K562 (cell line): ENCODE measurements at regions not wholly inside any gene's neighbourhood (a gene's known extent, or its start where the extent isn't known, plus 50 kb on each side); places are given as distances from the start of the nearest gene placed in this dataset.

Source experiments
- AFF1 ChIP-seq, 2 experiments: fragments of 450-650 bp; IDR thresholded peaks; 2 replicates each; pipeline ENCODE4 v1.6.1; 2018; ENCODE audit warnings: mild to moderate bottlenecking in 2 of 2, low read depth in 1 of 2; ENCODE audit not compliant: partially characterized antibody in 2 of 2
- CTCF ChIP-seq, 3 experiments: IDR thresholded peaks in 2 of 3; conservative IDR thresholded peaks in 1 of 3; 2 replicates each; pipeline ENCODE4 v1.5.1; 2011 to 2012; ENCODE audit warnings: low read length in 3 of 3, mild to moderate bottlenecking in 3 of 3, control low read depth in 2 of 3, improper control_type of control experiment in 1 of 3, inconsistent platforms in 1 of 3, low read depth in 1 of 3, mixed read lengths in 1 of 3, moderate library complexity in 1 of 3; ENCODE audit not compliant: insufficient read depth in 2 of 3
- DMBX1 ChIP-seq: fragments of 250-450 bp; sonication (Bioruptor Pico); IDR thresholded peaks from 2 replicates; pipeline ENCODE4 v1.8.0; 2022; ENCODE audit warnings: inconsistent platforms, mild to moderate bottlenecking, moderate library complexity, borderline replicate concordance
- RAD21 ChIP-seq, 2 experiments: fragments of 250-450 bp in 1 of 2; fragments of 450-650 bp in 1 of 2; sonication (Bioruptor Pico) in 1 of 2; formaldehyde crosslinking in 1 of 2; IDR thresholded peaks in 1 of 2; conservative IDR thresholded peaks in 1 of 2; 2 replicates each; pipeline versions ENCODE4 v1.4.0 to v1.8.0; 2020 to 2022; ENCODE audit warnings: mild to moderate bottlenecking in 2 of 2, moderate library complexity in 1 of 2
- SRSF9 ChIP-seq: fragments of 200-400 bp; formaldehyde crosslinking; IDR thresholded peaks from 2 replicates; pipeline ENCODE4 v1.6.1; 2017; ENCODE audit warnings: low read depth, low read length, borderline replicate concordance
- TAF15 ChIP-seq: fragments of 200-400 bp; formaldehyde crosslinking; IDR thresholded peaks from 2 replicates; pipeline ENCODE4 v1.6.1; 2017; ENCODE audit warnings: mild to moderate bottlenecking, low read depth, low read length, moderate library complexity
- ZNF57 ChIP-seq: fragments of 450-650 bp; formaldehyde crosslinking; IDR thresholded peaks from 2 replicates; pipeline ENCODE4 v1.4.0; 2020; ENCODE audit warnings: mild to moderate bottlenecking, moderate library complexity
- TF ChIP-seq, protein P1 (sequence below): sonication (generic); formaldehyde crosslinking; IDR thresholded peaks from 2 replicates; pipeline ENCODE4 v1.8.1; 2023; ENCODE audit warnings: mild to moderate bottlenecking, missing genetic modification reagents

DNA sequence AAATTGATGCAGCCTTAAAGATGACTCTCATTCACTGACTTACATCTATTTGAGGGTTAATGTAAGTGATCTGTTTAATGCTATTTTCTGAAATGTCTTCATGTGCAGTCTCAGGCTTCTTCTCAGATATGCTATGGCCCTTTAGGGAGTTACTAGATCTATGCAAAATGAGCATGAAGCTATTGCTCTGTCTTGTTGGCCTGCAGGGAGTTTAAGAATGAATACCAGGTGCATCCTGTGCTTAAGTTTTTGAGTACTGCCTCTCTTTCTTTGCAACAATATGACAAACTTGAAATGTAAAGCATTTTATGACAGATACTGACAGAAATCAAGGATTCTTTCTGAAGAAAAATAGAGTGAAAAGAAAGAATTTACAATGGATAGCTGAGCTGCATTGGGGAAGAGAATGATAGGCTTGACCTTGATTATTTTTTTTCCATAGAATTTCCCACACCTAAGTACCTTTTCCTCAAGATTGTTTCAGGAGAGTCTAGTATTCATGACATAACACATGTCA, 1058.3 kb upstream of the TMEFF2 start:
- TF ChIP-seq AFF1 (IDR thresholded peaks at IDR 0.05; ENCODE audit: low read depth in 1 of 2, partially characterized antibody in 2 of 2): no peak
- TF ChIP-seq RAD21 (CRISPR knock-in tag; conservative IDR thresholded peaks at IDR 0.05 in 1 of 2, IDR thresholded peaks at IDR 0.05 in 1 of 2): no peak
- no peak for TF ChIP-seq SRSF9
- TF ChIP-seq ZNF57 (CRISPR knock-in tag): no peak
- TF ChIP-seq, protein P1, sequence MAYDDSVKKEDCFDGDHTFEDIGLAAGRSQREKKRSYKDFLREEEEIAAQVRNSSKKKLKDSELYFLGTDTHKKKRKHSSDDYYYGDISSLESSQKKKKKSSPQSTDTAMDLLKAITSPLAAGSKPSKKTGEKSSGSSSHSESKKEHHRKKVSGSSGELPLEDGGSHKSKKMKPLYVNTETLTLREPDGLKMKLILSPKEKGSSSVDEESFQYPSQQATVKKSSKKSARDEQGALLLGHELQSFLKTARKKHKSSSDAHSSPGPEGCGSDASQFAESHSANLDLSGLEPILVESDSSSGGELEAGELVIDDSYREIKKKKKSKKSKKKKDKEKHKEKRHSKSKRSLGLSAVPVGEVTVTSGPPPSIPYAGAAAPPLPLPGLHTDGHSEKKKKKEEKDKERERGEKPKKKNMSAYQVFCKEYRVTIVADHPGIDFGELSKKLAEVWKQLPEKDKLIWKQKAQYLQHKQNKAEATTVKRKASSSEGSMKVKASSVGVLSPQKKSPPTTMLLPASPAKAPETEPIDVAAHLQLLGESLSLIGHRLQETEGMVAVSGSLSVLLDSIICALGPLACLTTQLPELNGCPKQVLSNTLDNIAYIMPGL (CRISPR knock-in tag): no peak
- no peak for TF ChIP-seq DMBX1 (CRISPR knock-in tag)
- no peak for TF ChIP-seq TAF15
- TF ChIP-seq CTCF (IDR thresholded peaks at IDR 0.05 in 2 of 3, conservative IDR thresholded peaks at IDR 0.05 in 1 of 3; ENCODE audit: insufficient read depth in 2 of 3, low read depth in 1 of 3, low read length in 3 of 3): no peak
